GM13976 (cell line): ENCODE measurements at regions not wholly inside any gene's neighbourhood (a gene's known extent, or its start where the extent isn't known, plus 50 kb on each side); places are given as distances from the start of the nearest gene placed in this dataset.

Experiments
- DNase-seq: peaks from one replicate; pipeline ENCODE4 v3.0.0; 2012; ENCODE audit warnings: low spot score
- CTCF ChIP-seq: IDR thresholded peaks from 2 replicates; pipeline ENCODE4 v1.5.1; 2012; ENCODE audit warnings: borderline replicate concordance, mild to moderate bottlenecking; ENCODE audit not compliant: insufficient read depth; ENCODE audit errors: extremely low read depth, missing control alignments, control extremely low read depth
- in situ Hi-C: fragments of 300-500 bp; cut with MboI; formaldehyde crosslinking; loops from one replicate; pipeline ENCODE4 v1.12.0; 2022; ENCODE audit warnings: low sequenced_read_pairs, mixed read lengths, inconsistent platforms; ENCODE audit not compliant: unreplicated experiment

GRCh38 chr1:72636631-72637030, 354.3 kb upstream of the NEGR1 start:
- in situ Hi-C loops, result no loop called here
- no peak for TF ChIP-seq CTCF
- no peak for DNase-seq

- in situ Hi-C loops, result no loop called here
- DNase-seq, result no peak
- TF ChIP-seq CTCF, result no peak
These were observed 353.4 kb upstream of the NEGR1 start for GRCh38 chr1:72635719-72636118.

- TF ChIP-seq CTCF, result no peak
- in situ Hi-C loops, result no loop called here
These were observed 352.6 kb upstream of the NEGR1 start for GRCh38 chr1:72634946-72635345.

GRCh38 chr1:72631449-72631848, 349.1 kb upstream of the NEGR1 start:
- in situ Hi-C loops, result no loop called here
- TF ChIP-seq CTCF, result no peak
- no peak for DNase-seq

More at GRCh38 chr1:72634946-72635345, 352.6 kb upstream of the NEGR1 start:
- DNase-seq, result no peak

GRCh38 chr1:72623299-72623708, 341.0 kb upstream of the NEGR1 start:
- DNase-seq, result peak; percentile 22
- in situ Hi-C loops, result no loop called here
- TF ChIP-seq CTCF, result peak; percentile 40

- no peak for DNase-seq
- TF ChIP-seq CTCF, result no peak
- in situ Hi-C loops, result no loop called here
These were observed 338.1 kb upstream of the NEGR1 start for GRCh38 chr1:72620453-72620852.

GRCh38 chr1:72606216-72606810, 324.0 kb upstream of the NEGR1 start:
- no peak for TF ChIP-seq CTCF
- DNase-seq, result no peak
- in situ Hi-C loops, result no loop called here
